ENCODE measurements at regions not wholly inside any gene's neighbourhood (a gene's known extent, or its start where the extent isn't known, plus 50 kb on each side); places are given as distances from the start of the nearest gene placed in this dataset.

DNA sequence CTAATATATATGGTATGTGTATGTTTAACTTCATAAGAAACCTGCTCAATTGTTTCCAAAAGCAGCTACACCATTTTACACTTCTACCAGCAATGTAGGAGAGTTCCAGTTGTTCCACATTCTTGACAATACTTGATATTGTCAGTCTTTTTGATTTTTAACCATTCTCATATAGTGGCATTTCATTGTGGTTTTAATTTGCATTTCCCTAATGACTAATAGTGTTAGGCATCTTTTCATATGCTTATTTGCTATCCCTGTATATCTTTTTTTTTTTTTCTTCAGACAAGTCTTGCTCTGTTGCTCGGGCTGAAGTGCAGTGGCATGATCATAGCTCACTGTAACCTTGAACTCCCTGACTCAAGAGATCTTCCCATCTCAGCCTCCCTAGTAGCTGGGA lies 58.2 kb upstream of the TRIM2 start:
- no peaks in the 10 kb centered on the region for H3K9me3 ChIP-seq (ENCODE audit: insufficient read depth, low read length, severe bottlenecking)
- no peak overlapping the region for H3K4me3 ChIP-seq (ENCODE audit: low read depth in 1 of 2, low read length in 2 of 2)
- H3K36me3 ChIP-seq (ENCODE audit: insufficient read depth, low read length), result no peaks in the 10 kb centered on the region
- no peak for ATAC-seq (ENCODE audit: insufficient read depth, low read depth)
- no peak for TF ChIP-seq EZH2 (IDR thresholded peaks at IDR 0.05; ENCODE audit: borderline replicate concordance, low read depth, low read length, severe bottlenecking)
- TF ChIP-seq, protein P1, sequence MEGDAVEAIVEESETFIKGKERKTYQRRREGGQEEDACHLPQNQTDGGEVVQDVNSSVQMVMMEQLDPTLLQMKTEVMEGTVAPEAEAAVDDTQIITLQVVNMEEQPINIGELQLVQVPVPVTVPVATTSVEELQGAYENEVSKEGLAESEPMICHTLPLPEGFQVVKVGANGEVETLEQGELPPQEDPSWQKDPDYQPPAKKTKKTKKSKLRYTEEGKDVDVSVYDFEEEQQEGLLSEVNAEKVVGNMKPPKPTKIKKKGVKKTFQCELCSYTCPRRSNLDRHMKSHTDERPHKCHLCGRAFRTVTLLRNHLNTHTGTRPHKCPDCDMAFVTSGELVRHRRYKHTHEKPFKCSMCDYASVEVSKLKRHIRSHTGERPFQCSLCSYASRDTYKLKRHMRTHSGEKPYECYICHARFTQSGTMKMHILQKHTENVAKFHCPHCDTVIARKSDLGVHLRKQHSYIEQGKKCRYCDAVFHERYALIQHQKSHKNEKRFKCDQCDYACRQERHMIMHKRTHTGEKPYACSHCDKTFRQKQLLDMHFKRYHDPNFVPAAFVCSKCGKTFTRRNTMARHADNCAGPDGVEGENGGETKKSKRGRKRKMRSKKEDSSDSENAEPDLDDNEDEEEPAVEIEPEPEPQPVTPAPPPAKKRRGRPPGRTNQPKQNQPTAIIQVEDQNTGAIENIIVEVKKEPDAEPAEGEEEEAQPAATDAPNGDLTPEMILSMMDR (IDR thresholded peaks at IDR 0.05; ENCODE audit: borderline replicate concordance, extremely low read depth, low read length, poor library complexity, severe bottlenecking), result no peak
- no peak for DNase-seq
- no peak overlapping the region for H3K4me2 ChIP-seq (ENCODE audit: insufficient read depth, low read length)
- H3K4me1 ChIP-seq (ENCODE audit: insufficient read depth, low read length), result peaks cover 4% of the 10 kb centered on the region; the same call in 1 of the 2 replicates
- H3K27ac ChIP-seq (ENCODE audit: low read length), result no peak overlapping the region
- H4K20me1 ChIP-seq (ENCODE audit: insufficient read depth, low read length), result no peaks in the 10 kb centered on the region
- H3K9ac ChIP-seq (ENCODE audit: low read depth, low read length), result no peak overlapping the region
- H3K27me3 ChIP-seq (ENCODE audit: insufficient read depth, low read length, poor library complexity), result no peaks in the 10 kb centered on the region
- no peak overlapping the region for H2AFZ ChIP-seq (ENCODE audit: low read depth, low read length)
- H3K79me2 ChIP-seq (ENCODE audit: insufficient read depth, low read length), result no peaks in the 10 kb centered on the region

DNA sequence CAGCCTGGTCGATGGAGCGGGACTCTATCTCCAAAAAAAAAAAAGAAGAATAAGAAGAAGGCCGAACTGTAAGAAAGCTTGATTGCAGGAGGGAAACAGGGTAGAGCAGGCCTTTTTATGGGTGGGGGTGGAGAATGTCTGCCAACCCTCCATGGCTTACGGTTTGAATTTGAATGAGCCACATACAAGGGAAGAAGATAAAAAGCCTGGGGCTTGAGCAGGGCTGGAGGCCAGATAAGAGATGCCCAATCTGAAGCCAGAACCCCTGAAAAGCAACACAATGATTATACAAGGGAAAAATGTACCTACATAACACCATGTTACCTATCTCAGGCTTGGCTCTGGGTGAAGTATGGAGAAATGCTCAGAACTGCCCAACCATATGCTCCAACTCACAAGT lies 57.3 kb upstream of the TRIM2 start:
- no peak for ATAC-seq (ENCODE audit: insufficient read depth, low read depth)
- H2AFZ ChIP-seq (ENCODE audit: low read depth, low read length), result no peak overlapping the region

DNA sequence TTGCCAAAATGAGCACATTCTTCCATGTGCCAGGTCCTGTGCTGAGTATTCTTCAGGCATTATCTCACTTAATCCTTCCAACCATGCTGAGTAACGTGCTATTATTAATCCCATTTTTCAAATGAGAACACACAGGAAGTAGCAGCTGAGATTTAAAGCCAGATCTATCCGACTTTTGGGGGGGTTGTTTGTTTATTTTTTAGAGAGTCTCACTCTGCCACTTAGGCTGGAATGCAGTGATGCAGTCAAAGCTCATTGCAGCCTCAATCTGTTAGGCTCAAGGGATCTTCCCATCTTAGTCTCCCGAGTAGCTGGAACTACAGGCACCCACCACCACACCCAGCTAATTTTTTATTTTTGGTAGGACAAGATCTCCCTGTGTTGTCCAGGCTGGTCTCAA lies 55.5 kb upstream of the TRIM2 start:
- H4K20me1 ChIP-seq (ENCODE audit: insufficient read depth, low read length), result no peaks in the 10 kb centered on the region
- no peaks in the 10 kb centered on the region for H3K36me3 ChIP-seq (ENCODE audit: insufficient read depth, low read length)
- H3K4me2 ChIP-seq (ENCODE audit: insufficient read depth, low read length), result no peak overlapping the region
- H3K79me2 ChIP-seq (ENCODE audit: insufficient read depth, low read length), result no peaks in the 10 kb centered on the region
- H3K27me3 ChIP-seq (ENCODE audit: insufficient read depth, low read length, poor library complexity), result no peaks in the 10 kb centered on the region
- peaks cover 19% of the 10 kb centered on the region for H3K4me1 ChIP-seq (ENCODE audit: insufficient read depth, low read length)
- DNase-seq, result no peak
- no peak overlapping the region for H2AFZ ChIP-seq (ENCODE audit: low read depth, low read length)
- no peaks in the 10 kb centered on the region for H3K9me3 ChIP-seq (ENCODE audit: insufficient read depth, low read length, severe bottlenecking)
- TF ChIP-seq, protein P1 (IDR thresholded peaks at IDR 0.05; ENCODE audit: borderline replicate concordance, extremely low read depth, low read length, poor library complexity, severe bottlenecking), result no peak
- TF ChIP-seq EZH2 (IDR thresholded peaks at IDR 0.05; ENCODE audit: borderline replicate concordance, low read depth, low read length, severe bottlenecking), result no peak
- H3K4me3 ChIP-seq (ENCODE audit: low read depth in 1 of 2, low read length in 2 of 2), result no peak overlapping the region
- no peak for ATAC-seq (ENCODE audit: insufficient read depth, low read depth)
- H3K9ac ChIP-seq (ENCODE audit: low read depth, low read length), result no peak overlapping the region
- H3K27ac ChIP-seq (ENCODE audit: low read length), result no peak overlapping the region

More for the DNA sequence above, 57.3 kb upstream of the TRIM2 start:
- no peak for TF ChIP-seq EZH2 (IDR thresholded peaks at IDR 0.05; ENCODE audit: borderline replicate concordance, low read depth, low read length, severe bottlenecking)
- TF ChIP-seq, protein P1 (IDR thresholded peaks at IDR 0.05; ENCODE audit: borderline replicate concordance, extremely low read depth, low read length, poor library complexity, severe bottlenecking), result no peak
- peaks cover 10% of the 10 kb centered on the region for H3K4me1 ChIP-seq (ENCODE audit: insufficient read depth, low read length)
- no peak overlapping the region for H3K4me3 ChIP-seq (ENCODE audit: low read depth in 1 of 2, low read length in 2 of 2)
- H3K27ac ChIP-seq (ENCODE audit: low read length), result no peak overlapping the region
- H3K27me3 ChIP-seq (ENCODE audit: insufficient read depth, low read length, poor library complexity), result no peaks in the 10 kb centered on the region
- no peak overlapping the region for H3K9ac ChIP-seq (ENCODE audit: low read depth, low read length)
- no peaks in the 10 kb centered on the region for H3K9me3 ChIP-seq (ENCODE audit: insufficient read depth, low read length, severe bottlenecking)
- H3K79me2 ChIP-seq (ENCODE audit: insufficient read depth, low read length), result no peaks in the 10 kb centered on the region
- H3K4me2 ChIP-seq (ENCODE audit: insufficient read depth, low read length), result no peak overlapping the region
- H4K20me1 ChIP-seq (ENCODE audit: insufficient read depth, low read length), result no peaks in the 10 kb centered on the region
- DNase-seq, result no peak
- H3K36me3 ChIP-seq (ENCODE audit: insufficient read depth, low read length), result no peaks in the 10 kb centered on the region
